ENCODE measurements at regions not wholly inside any gene's neighbourhood (a gene's known extent, or its start where the extent isn't known, plus 50 kb on each side); places are given as distances from the start of the nearest gene placed in this dataset.

GRCh38 chr1:30615076-30615795, 108.1 kb downstream of the MATN1 start:
- intact Hi-C loops (cut with DNase I), result no loop called here
- no peak for DNase-seq

DNA sequence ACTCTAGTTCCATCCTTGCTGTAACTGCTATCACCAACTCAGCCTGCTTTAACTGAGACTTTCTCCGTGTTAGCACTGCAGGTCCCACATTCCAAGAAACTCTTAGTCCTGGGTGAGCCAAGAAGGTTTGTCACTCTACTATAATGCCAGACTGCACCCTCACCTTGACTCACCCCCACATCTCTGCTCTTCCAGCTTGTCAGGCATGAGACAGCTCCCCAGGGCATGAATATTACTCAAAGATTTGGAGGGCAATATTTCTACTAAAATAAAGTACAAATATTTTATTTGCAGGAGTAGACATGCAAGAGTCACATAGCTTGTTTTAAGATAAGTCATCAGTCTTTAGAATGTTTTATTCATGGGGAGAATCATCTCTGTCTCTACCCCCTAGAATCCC, 110.2 kb downstream of the MATN1 start:
- intact Hi-C loops (cut with DNase I), result no loop called here
- no peak for DNase-seq

- no peak for DNase-seq
- intact Hi-C loops (cut with DNase I), result no loop called here
Measured at GRCh38 chr1:30612536-30613065, 110.8 kb downstream of the MATN1 start.

- intact Hi-C loops (cut with DNase I), result no loop called here
- DNase-seq, result no peak
Measured at GRCh38 chr1:30611741-30612309, 111.6 kb downstream of the MATN1 start.

DNA sequence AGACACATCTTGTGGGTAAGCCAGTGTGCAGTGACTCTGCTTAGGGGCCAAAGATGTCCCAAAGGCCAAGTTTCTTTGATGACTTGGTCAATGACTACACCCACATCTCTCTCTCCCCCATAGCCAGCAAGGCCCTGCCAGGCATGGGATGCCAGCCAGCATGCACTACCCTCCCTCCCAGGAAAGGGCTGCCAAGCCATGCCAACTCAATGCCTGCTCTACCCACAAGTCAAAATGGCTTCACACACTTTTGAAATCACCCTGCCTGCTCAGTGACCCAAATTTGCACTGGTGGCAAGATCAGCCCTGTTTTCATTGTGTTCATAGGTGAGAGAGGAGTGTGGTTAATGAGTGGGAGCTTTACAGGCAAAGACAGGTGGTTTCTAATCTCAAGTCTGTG, 112.5 kb downstream of the MATN1 start:
- DNase-seq, result peak in 1 of 42 donors; percentile 38
- intact Hi-C loops (cut with DNase I), result no loop called here

DNA sequence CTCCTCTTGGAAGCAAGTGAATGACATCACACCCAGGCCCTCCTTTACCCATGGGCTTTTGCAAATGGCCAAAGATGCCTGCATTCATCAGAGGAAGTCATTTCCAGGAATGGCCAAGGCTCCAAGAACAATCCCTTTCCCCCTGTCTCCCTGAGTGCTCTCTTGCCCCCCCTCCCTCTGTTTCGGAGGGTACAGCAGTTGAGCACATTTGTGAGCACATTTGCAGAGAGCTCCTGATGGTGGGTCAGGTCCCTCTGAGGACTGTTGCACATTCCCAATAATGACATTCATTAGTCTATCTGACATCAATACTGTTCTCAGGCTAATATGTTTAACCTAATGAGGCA, 113.4 kb downstream of the MATN1 start:
- no peak for DNase-seq
- intact Hi-C loops (cut with DNase I), result no loop called here

DNA sequence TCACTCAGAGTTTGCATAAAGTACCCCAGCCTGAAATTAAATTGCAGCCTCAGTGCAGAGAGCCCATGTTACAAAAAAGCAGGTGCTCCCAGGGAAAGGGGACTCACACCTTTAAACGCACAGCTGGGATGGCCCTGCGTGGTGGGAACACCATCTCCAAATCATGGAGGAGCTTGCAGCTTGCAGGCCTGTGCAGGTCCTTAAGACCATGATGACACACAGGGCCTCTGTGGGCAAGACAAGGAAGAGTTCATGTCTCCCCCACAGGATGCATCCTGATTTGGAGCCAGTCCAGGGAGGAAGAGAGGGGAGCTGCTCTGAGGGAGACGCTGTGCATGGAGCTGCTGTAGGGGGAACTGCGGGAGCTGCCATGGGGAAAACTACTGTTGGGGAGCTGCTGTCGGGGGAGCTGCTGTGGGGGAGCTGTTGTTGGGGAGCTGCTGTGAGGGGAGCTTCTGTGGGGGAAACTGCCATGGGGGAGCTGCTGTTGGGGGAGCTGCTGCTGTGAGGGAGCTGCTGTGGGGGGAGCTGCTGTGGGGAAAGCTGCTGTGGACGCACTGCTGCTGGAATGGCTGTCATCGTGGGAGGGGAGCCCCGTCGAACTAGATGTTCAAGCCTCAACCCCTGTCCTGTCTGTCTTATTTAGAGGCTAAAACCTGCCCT, 113.9 kb downstream of the MATN1 start:
- intact Hi-C loops (cut with DNase I), result no loop called here
- DNase-seq, result no peak

DNA sequence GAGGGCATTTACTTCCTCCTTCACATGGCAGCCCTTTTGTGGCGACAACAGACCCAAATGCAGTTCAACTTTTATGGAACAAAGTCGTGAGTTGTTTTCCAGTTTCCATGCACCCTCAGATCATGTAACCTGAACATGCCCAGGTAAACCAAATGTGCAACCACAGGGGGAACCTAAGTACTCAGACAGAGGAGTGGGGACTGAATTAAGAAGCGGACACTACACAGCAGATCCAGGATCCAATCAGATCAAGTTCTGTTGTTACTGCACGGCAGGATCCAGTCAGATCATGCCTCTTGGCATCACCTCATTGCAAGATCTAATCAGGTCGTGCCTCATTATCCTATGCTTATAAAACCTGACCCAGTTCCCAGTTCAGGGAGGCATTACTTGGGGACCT, 115.7 kb downstream of the MATN1 start:
- intact Hi-C loops (cut with DNase I), result no loop called here
- DNase-seq, result peak in 1 of 42 donors; percentile 16

DNA sequence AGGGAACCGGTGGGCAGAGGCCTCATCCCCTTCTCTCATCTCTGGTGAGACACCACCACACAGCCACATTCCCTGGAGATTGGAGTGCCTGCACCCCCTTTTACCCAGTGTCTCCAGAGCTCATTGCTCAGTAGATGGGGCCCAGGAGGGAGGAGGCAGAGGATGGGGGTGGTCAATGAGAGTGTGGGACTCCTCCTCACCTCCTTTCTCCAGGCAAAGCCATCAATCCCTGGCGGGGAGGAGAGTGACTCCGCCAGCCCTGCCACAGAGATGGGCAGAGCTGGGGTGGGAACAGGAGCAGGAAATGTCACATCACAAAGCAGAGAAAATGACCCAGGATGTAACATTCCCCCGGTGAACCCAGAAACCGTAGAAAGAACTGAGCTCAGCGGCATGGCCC, 117.2 kb downstream of the MATN1 start:
- intact Hi-C loops (cut with DNase I), result no loop called here
- DNase-seq, result peak in 2 of 42 donors; percentile 18 to 32

GRCh38 chr1:30605441-30605920, 117.9 kb downstream of the MATN1 start:
- intact Hi-C loops (cut with DNase I), result no loop called here
- DNase-seq, result peak in 1 of 42 donors; percentile 20

DNA sequence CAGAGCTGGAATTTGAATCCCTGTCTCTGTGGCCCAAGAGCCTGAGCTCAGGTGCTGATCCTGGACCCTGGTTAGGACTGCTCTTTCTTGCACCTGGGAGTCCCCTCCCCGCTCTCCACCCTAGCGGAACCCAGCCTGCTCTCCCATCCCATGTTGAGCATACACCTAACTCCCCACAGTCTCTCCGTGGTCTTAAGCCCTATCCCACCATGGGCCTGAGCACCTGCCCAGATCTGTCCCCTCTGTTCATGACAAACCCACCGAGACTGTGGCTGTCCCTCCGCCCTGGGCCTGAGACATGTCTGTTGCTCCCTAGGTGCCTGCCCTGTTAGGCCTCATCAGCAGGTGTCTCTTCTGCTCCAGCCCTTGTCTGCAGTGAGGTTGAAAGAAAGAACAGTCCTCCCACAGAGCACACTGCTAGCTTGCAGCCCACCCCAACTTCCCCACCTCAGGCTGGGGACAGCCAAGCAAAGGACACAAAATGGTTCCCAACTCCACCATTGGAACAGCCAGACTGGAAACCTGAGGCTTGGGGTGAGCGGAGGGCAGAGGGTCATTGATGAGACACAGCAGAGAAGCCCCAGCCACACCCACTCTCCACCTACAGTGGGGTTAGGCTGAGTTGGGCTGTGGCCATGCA, 118.5 kb downstream of the MATN1 start:
- DNase-seq, result peak in 2 of 42 donors; percentile 17 to 27
- intact Hi-C loops (cut with DNase I), result no loop called here

DNA sequence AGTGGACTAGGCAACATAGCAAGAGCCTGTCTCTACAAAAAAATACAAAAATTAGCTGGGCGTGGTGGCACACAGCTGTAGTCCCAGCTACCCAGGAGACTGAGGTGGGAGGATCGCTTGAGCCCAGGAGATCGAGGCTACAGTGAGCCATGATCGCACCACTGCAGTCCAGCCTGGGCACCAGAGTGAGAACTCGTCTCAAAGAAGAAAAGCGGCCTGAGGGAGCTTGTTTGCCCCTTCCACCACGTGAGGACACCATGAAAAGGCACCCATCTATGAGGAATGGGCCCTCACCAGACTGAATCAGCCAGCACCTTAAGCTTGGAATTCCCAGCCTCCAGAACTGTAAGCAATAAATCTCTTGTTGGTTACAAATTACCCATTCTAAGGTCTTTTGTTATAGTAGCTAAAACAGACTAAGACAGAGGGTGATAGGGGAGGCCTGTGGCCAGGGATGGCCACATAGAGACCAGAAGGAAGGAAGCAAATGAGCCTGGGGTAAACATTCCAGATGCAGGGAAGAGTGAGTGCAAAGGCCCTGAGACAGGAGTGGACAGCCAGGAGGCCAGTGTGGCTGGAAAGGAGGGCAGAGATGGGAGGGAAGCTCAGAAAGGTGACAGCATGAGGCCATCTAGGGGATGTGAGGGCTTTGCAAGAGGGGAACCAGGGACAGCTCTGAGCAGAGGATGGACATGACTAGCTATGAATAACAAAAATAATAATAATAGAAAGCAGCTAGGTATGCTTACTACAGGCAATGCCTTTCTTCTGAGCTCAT, 120.1 kb downstream of the MATN1 start:
- intact Hi-C loops (cut with DNase I), result no loop called here

GRCh38 chr1:30601316-30602085, 121.9 kb downstream of the MATN1 start:
- intact Hi-C loops (cut with DNase I), result no loop called here
- peak in 2 of 42 donors; percentile 22 to 31 for DNase-seq

More for the DNA sequence above, 120.1 kb downstream of the MATN1 start:
- peak in 2 of 42 donors; percentile 18 to 21 for DNase-seq

- intact Hi-C loops (cut with DNase I), result no loop called here
- DNase-seq, result no peak
Measured at GRCh38 chr1:30600706-30601105, 122.7 kb downstream of the MATN1 start.

DNA sequence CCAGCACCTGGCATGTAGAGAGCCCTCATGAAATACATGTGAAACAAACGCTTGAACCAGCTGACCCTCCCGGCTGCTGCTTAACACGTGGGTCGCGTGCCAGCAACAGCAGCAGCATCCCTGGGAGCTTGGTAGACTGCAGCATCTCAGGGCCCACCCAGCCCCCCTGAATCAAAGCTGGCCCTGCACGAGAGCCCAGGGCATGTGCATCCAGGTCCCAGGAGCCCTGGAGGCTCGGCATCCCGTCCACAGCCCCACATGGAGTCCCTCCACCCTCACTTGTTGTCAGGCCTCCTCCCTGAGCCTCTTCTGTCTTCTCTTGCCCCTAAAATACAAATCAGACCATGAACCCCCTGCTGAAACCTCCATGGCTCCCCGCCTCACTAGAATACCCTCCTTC, 123.1 kb downstream of the MATN1 start:
- no peak for DNase-seq
- intact Hi-C loops (cut with DNase I), result no loop called here

DNA sequence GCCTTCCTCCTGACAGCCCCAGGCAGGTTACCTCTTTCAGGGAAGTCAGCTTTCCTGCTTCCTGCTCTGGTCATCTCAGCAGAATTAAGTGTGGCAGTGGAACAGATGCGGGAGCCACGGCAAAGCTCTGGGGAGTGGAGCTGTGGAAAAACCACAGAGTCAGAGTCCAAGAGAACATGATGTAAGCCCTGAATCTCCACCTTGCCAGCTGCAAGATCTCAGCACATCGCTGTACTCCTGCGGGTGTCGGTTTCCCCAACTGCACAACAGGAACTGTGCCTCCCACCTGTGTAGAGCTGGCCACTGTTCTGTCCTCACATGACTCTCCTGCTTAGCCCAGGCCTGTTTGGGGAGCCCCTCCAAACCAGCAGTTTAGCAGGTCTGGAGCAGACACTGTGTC, 123.7 kb downstream of the MATN1 start:
- DNase-seq, result peak in 1 of 42 donors; percentile 22
- intact Hi-C loops (cut with DNase I), result no loop called here

- DNase-seq, result peak in 2 of 42 donors; percentile 12 to 34
- intact Hi-C loops (cut with DNase I), result no loop called here
Measured at GRCh38 chr1:30598571-30599114, 124.7 kb downstream of the MATN1 start.

DNA sequence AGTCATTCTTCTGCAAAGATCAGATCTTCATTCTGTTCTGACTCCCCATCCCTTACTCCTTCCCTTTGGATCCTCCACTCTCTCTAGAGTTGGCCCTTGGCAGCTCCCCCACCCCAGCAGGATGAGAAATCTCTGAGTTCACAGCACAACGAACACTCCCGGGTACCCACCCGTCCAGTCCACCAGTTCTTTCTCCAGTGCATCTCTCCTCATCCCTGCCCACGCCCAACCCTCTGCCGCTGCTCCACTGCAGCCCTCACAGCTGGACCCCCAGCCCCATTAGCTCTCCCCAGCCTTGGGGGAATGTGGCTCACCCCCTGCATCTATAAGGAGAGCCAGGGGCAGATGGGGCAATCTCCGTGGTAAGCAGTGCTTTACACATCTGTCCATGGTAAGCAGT, 125.7 kb downstream of the MATN1 start:
- DNase-seq, result peak in 2 of 42 donors; percentile 15 to 26
- intact Hi-C loops (cut with DNase I), result no loop called here

Data from head of caudate nucleus (tissue), 42 donors.